ENCODE measurements at regions not wholly inside any gene's neighbourhood (a gene's known extent, or its start where the extent isn't known, plus 50 kb on each side); places are given as distances from the start of the nearest gene placed in this dataset.

- no peak for TF ChIP-seq EZH2 (IDR thresholded peaks at IDR 0.05; ENCODE audit: insufficient read depth, poor library complexity, severe bottlenecking)
- TF ChIP-seq EZH2phosphoT487 (IDR thresholded peaks at IDR 0.05; ENCODE audit: insufficient read depth, low read depth) = no peak
Observed at GRCh38 chr6:84967389-84967788, 203.0 kb upstream of the TBX18 start.
